HFFc6 (cell line): ENCODE measurements at regions not wholly inside any gene's neighbourhood (a gene's known extent, or its start where the extent isn't known, plus 50 kb on each side); places are given as distances from the start of the nearest gene placed in this dataset.

Source experiments
- DNase-seq: peaks from one replicate; pipeline ENCODE4 v3.0.0-alpha.2; 2018
- H3K27ac Mint-ChIP-seq: 2 replicates; pipeline ENCODE4 v1.8.0; 2020; ENCODE audit warnings: mild to moderate bottlenecking, mixed read lengths
- H3K27me3 Mint-ChIP-seq: 2 replicates; pipeline ENCODE4 v1.8.0; 2021; ENCODE audit warnings: mild to moderate bottlenecking, moderate library complexity, mixed read lengths; ENCODE audit not compliant: insufficient read depth
- H3K36me3 Mint-ChIP-seq: 2 replicates; pipeline ENCODE4 v1.8.0; 2021; ENCODE audit warnings: low read depth, mixed read lengths
- H3K4me1 Mint-ChIP-seq: 2 replicates; pipeline ENCODE4 v1.8.0; 2020; ENCODE audit warnings: low read depth, mixed read lengths
- H3K4me3 Mint-ChIP-seq: 2 replicates; pipeline ENCODE4 v1.8.0; 2020; ENCODE audit warnings: mild to moderate bottlenecking, moderate library complexity, mixed read lengths
- H3K9me3 Mint-ChIP-seq: 2 replicates; pipeline ENCODE4 v1.8.0; 2020; ENCODE audit warnings: mild to moderate bottlenecking, mixed read lengths
- CTCF ChIP-seq: fragments of 200-600 bp; sonication (generic); IDR thresholded peaks from 2 replicates; pipeline ENCODE4 v1.5.0; 2021; ENCODE audit warnings: antibody characterized with exemption, mild to moderate bottlenecking

GRCh38 chr5:7078901-7079300, 317.0 kb upstream of the ADCY2 start:
- Mint-ChIP-seq H3K4me3 (no peak overlapping the region), H3K4me1 (no peaks in the 10 kb centered on the region), H3K27ac (no peak overlapping the region), H3K27me3 (no peaks in the 10 kb centered on the region; the same call in 1 of the 2 replicates), H3K36me3 (no peaks in the 10 kb centered on the region), H3K9me3 (peaks cover 25% of the 10 kb centered on the region)
- DNase-seq, result no peak
- no peak for TF ChIP-seq CTCF

DNA sequence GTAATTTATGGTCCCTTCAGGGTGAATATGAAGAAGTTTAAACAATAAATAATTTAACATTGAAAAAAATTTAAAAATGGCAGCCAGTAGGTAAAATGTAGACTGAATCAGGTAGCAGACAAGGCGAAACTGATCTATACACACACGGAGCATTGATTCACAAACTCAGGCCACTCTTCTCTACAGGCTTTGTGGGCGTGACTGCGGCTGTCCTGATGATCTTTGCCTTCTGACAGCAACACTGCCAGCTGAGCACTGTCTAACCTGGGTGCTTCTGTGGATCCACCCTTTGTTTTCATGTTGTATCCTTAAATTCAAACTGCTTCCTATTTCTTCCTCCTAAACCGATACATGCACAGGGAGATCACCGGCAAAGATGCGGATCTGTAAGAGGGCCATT, 315.4 kb upstream of the ADCY2 start:
- Mint-ChIP-seq H3K9me3 (peaks cover 25% of the 10 kb centered on the region), H3K27me3 (no peaks in the 10 kb centered on the region; the same call in 1 of the 2 replicates), H3K4me3 (no peak overlapping the region), H3K36me3 (no peaks in the 10 kb centered on the region), H3K27ac (no peak overlapping the region), H3K4me1 (no peaks in the 10 kb centered on the region)
- TF ChIP-seq CTCF, result no peak
- no peak for DNase-seq

- TF ChIP-seq CTCF, result no peak
- no peaks in the 10 kb centered on the region for H3K36me3 Mint-ChIP-seq
- H3K4me1 Mint-ChIP-seq, result no peaks in the 10 kb centered on the region
- peaks cover 41% of the 10 kb centered on the region for H3K9me3 Mint-ChIP-seq
- no peak overlapping the region for H3K27ac Mint-ChIP-seq
- no peak for DNase-seq
- H3K4me3 Mint-ChIP-seq, result no peak overlapping the region
- H3K27me3 Mint-ChIP-seq, result no peaks in the 10 kb centered on the region; the same call in 1 of the 2 replicates
These were observed 308.1 kb upstream of the ADCY2 start for GRCh38 chr5:7087719-7088297.

DNA sequence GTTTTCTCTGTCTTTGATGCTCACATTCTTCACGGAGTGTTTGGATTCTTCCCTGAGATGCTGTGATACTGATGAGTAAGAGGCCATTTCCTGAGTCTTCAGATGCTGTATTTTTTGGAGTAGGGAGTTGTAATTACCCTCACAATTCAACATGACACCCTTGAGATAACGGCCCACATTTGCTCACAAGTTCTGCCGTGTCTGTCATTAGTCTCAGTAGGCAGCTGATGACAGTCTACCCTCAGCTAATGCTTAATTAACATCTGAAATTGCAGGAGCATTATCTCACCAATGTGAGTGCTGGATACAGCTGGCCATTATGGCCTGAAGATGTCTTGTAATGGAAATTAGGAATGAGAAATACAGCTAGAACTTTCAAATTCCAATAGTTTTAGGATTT, 307.1 kb upstream of the ADCY2 start:
- H3K27ac Mint-ChIP-seq, result no peak overlapping the region
- DNase-seq, result no peak
- no peak overlapping the region for H3K4me3 Mint-ChIP-seq
- no peak for TF ChIP-seq CTCF
- H3K4me1 Mint-ChIP-seq, result no peaks in the 10 kb centered on the region
- H3K36me3 Mint-ChIP-seq, result no peaks in the 10 kb centered on the region
- no peaks in the 10 kb centered on the region; the same call in 1 of the 2 replicates for H3K27me3 Mint-ChIP-seq
- peaks cover 44% of the 10 kb centered on the region for H3K9me3 Mint-ChIP-seq

GRCh38 chr5:7094626-7095025, 301.3 kb upstream of the ADCY2 start:
- no peak for DNase-seq
- no peaks in the 10 kb centered on the region for H3K4me1 Mint-ChIP-seq
- H3K27me3 Mint-ChIP-seq, result no peaks in the 10 kb centered on the region
- TF ChIP-seq CTCF, result no peak
- H3K27ac Mint-ChIP-seq, result no peak overlapping the region
- peaks cover 49% of the 10 kb centered on the region for H3K9me3 Mint-ChIP-seq
- H3K4me3 Mint-ChIP-seq, result no peak overlapping the region
- H3K36me3 Mint-ChIP-seq, result peaks cover 5% of the 10 kb centered on the region; the same call in 1 of the 2 replicates
